Trophoblast cell (in vitro differentiated cells and primary cell): ENCODE measurements at regions not wholly inside any gene's neighbourhood (a gene's known extent, or its start where the extent isn't known, plus 50 kb on each side); places are given as distances from the start of the nearest gene placed in this dataset.

Experiments
- DNase-seq, 2 donors: peaks; one replicate each; pipeline ENCODE4 v3.0.0-alpha.2; 2016
- H2AFZ ChIP-seq: 2 replicates; pipeline ENCODE4 v1.6.1; 2013; ENCODE audit warnings: low read length, moderate library complexity, mild to moderate bottlenecking; ENCODE audit not compliant: insufficient read depth, poor library complexity
- H2AK5ac ChIP-seq: 2 replicates; pipeline ENCODE4 v1.6.1; 2013; ENCODE audit warnings: mild to moderate bottlenecking, low read length
- H2BK120ac ChIP-seq: 2 replicates; pipeline ENCODE4 v1.6.1; 2013; ENCODE audit warnings: low read length, mild to moderate bottlenecking, moderate library complexity; ENCODE audit not compliant: insufficient read depth, poor library complexity
- H2BK12ac ChIP-seq: 2 replicates; pipeline ENCODE4 v1.6.1; 2013; ENCODE audit warnings: mild to moderate bottlenecking, low read length, moderate library complexity
- H2BK5ac ChIP-seq: 2 replicates; pipeline ENCODE4 v1.6.1; 2013; ENCODE audit warnings: low read length, low read depth, moderate library complexity, mild to moderate bottlenecking; ENCODE audit not compliant: poor library complexity
- H3K14ac ChIP-seq: 2 replicates; pipeline ENCODE4 v1.6.1; 2013; ENCODE audit warnings: mild to moderate bottlenecking, low read length
- H3K18ac ChIP-seq: 2 replicates; pipeline ENCODE4 v1.6.1; 2013; ENCODE audit warnings: mild to moderate bottlenecking, low read length
- H3K23ac ChIP-seq: 2 replicates; pipeline ENCODE4 v1.6.1; 2013; ENCODE audit warnings: low read length
- H3K27ac ChIP-seq: 2 replicates; pipeline ENCODE4 v1.5.1; 2013; ENCODE audit warnings: low read depth, mild to moderate bottlenecking, inconsistent platforms, low read length, moderate library complexity
- H3K27me3 ChIP-seq: 2 replicates; pipeline ENCODE4 v1.6.1; 2013; ENCODE audit warnings: inconsistent platforms, mild to moderate bottlenecking, low read length, moderate library complexity; ENCODE audit not compliant: insufficient read depth
- H3K36me3 ChIP-seq, 2 experiments: 1 replicate in 1 of 2; 2 replicates in 1 of 2; pipeline ENCODE4 v1.6.1; 2013; ENCODE audit warnings: low read length in 2 of 2, mild to moderate bottlenecking in 2 of 2, moderate library complexity in 1 of 2; ENCODE audit not compliant: insufficient read depth in 2 of 2, control insufficient read depth in 1 of 2
- H3K4ac ChIP-seq: 2 replicates; pipeline ENCODE4 v1.6.1; 2013; ENCODE audit warnings: low read depth, mild to moderate bottlenecking, low read length, moderate library complexity
- H3K4me1 ChIP-seq, 2 experiments: 1 replicate in 1 of 2; 2 replicates in 1 of 2; pipeline ENCODE4 v1.6.1; 2013; ENCODE audit warnings: low read length in 2 of 2, mild to moderate bottlenecking in 2 of 2, moderate library complexity in 1 of 2; ENCODE audit not compliant: insufficient read depth in 2 of 2, control insufficient read depth in 1 of 2
- H3K4me2 ChIP-seq: 2 replicates; pipeline ENCODE4 v1.6.1; 2013; ENCODE audit warnings: inconsistent platforms, mild to moderate bottlenecking, low read length, moderate library complexity
- H3K4me3 ChIP-seq: 2 replicates; pipeline ENCODE4 v1.5.1; 2013; ENCODE audit warnings: mild to moderate bottlenecking, low read depth, low read length, inconsistent platforms
- H3K79me1 ChIP-seq: one replicate; pipeline ENCODE4 v1.6.1; 2013; ENCODE audit warnings: low read length
- H3K79me2 ChIP-seq: 2 replicates; pipeline ENCODE4 v1.6.1; 2013; ENCODE audit warnings: low read length, mild to moderate bottlenecking; ENCODE audit not compliant: control insufficient read depth, insufficient read depth, poor library complexity
- H3K9ac ChIP-seq: 2 replicates; pipeline ENCODE4 v1.6.1; 2013; ENCODE audit warnings: mild to moderate bottlenecking, low read length
- H3K9me3 ChIP-seq: 2 replicates; pipeline ENCODE4 v1.6.1; 2013; ENCODE audit warnings: low read depth, mild to moderate bottlenecking, control low read depth, inconsistent platforms, low read length; ENCODE audit not compliant: insufficient read depth
- H4K12ac ChIP-seq: 2 replicates; pipeline ENCODE4 v1.6.1; 2013; ENCODE audit warnings: low read depth, mild to moderate bottlenecking, low read length, moderate library complexity
- H4K8ac ChIP-seq: 2 replicates; pipeline ENCODE4 v1.6.1; 2013; ENCODE audit warnings: low read depth, mild to moderate bottlenecking, low read length, moderate library complexity
- H4K91ac ChIP-seq: one replicate; pipeline ENCODE4 v1.6.1; 2013; ENCODE audit warnings: low read depth, mild to moderate bottlenecking, low read length, moderate library complexity
- WGBS: extraction: QIAGEN DNeasy Blood & Tissue Kit; methylation state at CpG from one replicate; pipeline ENCODE4 v1.1.7; 2013; ENCODE audit warnings: missing lambda C conversion rate; ENCODE audit not compliant: insufficient read length, insufficient coverage; ENCODE audit errors: extremely low coverage; 5-methylcytosine and 5-hydroxymethylcytosine counted together

DNA sequence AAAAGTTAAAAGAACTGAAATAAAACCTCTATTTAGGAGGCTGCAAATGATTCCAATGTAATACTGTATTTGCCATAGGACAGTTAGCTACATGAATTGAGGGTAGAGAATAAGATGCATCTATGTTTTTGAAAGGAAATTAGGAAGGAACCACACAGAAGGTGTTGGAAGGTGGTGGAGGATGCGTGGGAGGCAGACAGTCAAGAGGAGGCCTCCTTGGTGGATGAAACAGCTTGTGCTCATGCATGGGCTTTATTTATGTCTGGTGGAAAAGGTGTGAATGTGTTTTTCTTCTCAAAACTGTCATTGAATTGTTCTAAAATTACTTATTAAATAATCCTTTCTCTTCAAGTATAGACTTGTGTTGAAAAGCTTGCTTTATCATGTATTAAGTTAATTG, 314.4 kb upstream of the NPSR1 start:
- Histone ChIP-seq H3K23ac (no peak overlapping the region), H3K9me3 (no peaks in the 10 kb centered on the region), H2BK12ac (no peak overlapping the region), H4K8ac (no peak overlapping the region), H4K12ac (no peak overlapping the region), H2BK120ac (no peak overlapping the region), H3K27ac (no peak overlapping the region), H3K79me2 (no peaks in the 10 kb centered on the region), H3K79me1 (no peaks in the 10 kb centered on the region), H2BK5ac (no peak overlapping the region), H3K4me3 (no peak overlapping the region), H2AK5ac (no peak overlapping the region), H3K27me3 (no peaks in the 10 kb centered on the region), H3K4ac (no peak overlapping the region), H3K36me3 (no peaks in the 10 kb centered on the region), H3K4me2 (no peak overlapping the region), H3K18ac (no peak overlapping the region), H4K91ac (no peak overlapping the region), H3K4me1 (no peaks in the 10 kb centered on the region), H3K9ac (no peak overlapping the region), H2AFZ (no peak overlapping the region), H3K14ac (no peak overlapping the region)
- no CpG with 5 or more reads among the region's 1 CpG for WGBS
- DNase-seq = no peak

DNA sequence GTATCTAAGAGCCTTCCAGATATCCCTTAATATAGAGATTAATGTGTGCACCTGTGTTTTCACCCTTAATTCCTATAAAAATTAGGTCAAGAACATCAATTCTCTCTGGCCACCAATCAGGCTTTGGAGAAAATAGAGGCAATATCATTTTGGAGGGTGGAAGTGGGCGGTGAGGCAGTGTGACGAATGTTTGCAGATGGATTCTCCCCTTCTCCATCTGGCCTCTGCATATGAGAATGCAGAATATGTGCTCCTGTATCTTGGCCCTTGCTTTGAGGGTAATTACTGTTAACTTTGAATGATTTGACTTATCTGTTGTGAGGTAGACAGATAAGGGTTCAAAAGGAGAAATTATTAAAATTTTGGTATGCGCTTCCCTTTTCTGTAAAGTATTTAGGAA, 304.0 kb upstream of the NPSR1 start:
- peak in 1 of 2 donors; percentile 31 for DNase-seq
- Histone ChIP-seq H4K12ac (no peak overlapping the region), H3K4me1 (no peaks in the 10 kb centered on the region), H3K18ac (no peak overlapping the region), H2AK5ac (no peak overlapping the region), H3K27ac (no peak overlapping the region), H2AFZ (no peak overlapping the region), H3K79me2 (no peaks in the 10 kb centered on the region), H3K4me2 (no peak overlapping the region), H3K36me3 (no peaks in the 10 kb centered on the region), H3K27me3 (no peaks in the 10 kb centered on the region), H4K8ac (no peak overlapping the region), H2BK120ac (no peak overlapping the region), H3K9me3 (no peaks in the 10 kb centered on the region), H3K4me3 (no peak overlapping the region), H4K91ac (no peak overlapping the region), H3K79me1 (no peaks in the 10 kb centered on the region), H3K23ac (no peak overlapping the region), H3K4ac (no peak overlapping the region), H3K14ac (no peak overlapping the region), H2BK12ac (no peak overlapping the region), H2BK5ac (no peak overlapping the region), H3K9ac (no peak overlapping the region)
- WGBS = no CpG with 5 or more reads among the region's 3 CpGs

DNA sequence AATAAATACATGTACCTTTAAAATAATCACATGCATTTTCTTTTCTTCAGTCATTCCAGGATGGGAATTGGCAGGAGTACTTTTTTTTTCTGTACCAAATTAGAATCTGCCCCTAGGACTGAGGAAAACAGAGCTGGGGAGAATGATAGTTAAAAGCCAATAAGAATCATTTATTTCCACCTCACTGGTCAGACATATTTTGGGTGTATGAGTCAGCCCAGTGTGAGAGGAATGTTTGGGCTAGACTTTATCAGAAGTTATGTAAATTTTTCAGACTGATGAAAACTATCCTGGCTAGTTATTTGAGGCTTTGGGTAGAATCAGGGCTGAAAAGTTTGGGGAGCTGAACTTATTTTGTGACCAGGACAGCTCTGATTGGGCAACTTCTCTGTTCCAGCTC, 303.1 kb upstream of the NPSR1 start:
- H3K4ac ChIP-seq = no peak overlapping the region
- no peak overlapping the region for H4K91ac ChIP-seq
- no peak overlapping the region for H3K27ac ChIP-seq
- no peak overlapping the region for H3K18ac ChIP-seq
- H3K27me3 ChIP-seq = no peaks in the 10 kb centered on the region
- no peak overlapping the region for H3K4me2 ChIP-seq
- H3K9ac ChIP-seq = no peak overlapping the region
- H3K9me3 ChIP-seq = no peaks in the 10 kb centered on the region
- no peak overlapping the region for H2BK5ac ChIP-seq
- H2BK12ac ChIP-seq = no peak overlapping the region
- no peak overlapping the region for H3K14ac ChIP-seq
- H4K12ac ChIP-seq = no peak overlapping the region
- no peaks in the 10 kb centered on the region for H3K79me1 ChIP-seq
- no peaks in the 10 kb centered on the region for H3K36me3 ChIP-seq
- H4K8ac ChIP-seq = no peak overlapping the region
- no peak overlapping the region for H2AK5ac ChIP-seq
- DNase-seq = peak in 1 of 2 donors; percentile 51
- no peaks in the 10 kb centered on the region for H3K4me1 ChIP-seq
- H2AFZ ChIP-seq = no peak overlapping the region
- H2BK120ac ChIP-seq = no peak overlapping the region
- H3K23ac ChIP-seq = no peak overlapping the region
- H3K79me2 ChIP-seq = no peaks in the 10 kb centered on the region
- H3K4me3 ChIP-seq = no peak overlapping the region

DNA sequence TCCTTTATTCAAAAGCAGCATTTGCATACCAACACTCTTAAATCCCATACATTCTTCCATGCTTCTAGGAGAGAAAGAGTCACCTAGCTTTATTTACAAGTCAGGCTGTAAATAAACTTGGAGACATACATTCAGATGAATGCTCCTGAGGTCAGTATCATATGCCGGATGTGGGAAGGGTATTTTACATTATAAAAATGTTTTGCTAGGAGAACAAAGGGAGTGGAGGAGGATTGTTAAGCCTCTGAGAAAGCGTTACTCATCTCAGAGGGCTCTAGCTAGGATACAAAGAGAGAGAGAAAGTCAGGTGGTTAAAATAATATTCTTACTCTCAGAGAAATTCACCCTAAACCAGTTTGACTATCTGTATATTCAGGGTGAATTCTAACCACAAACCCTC, 300.9 kb upstream of the NPSR1 start:
- Histone ChIP-seq H4K8ac (no peak overlapping the region), H3K27me3 (no peaks in the 10 kb centered on the region)

More for the DNA sequence above, 300.9 kb upstream of the NPSR1 start:
- no peak overlapping the region for H2BK5ac ChIP-seq
- H3K4ac ChIP-seq = no peak overlapping the region
- H3K27ac ChIP-seq = no peak overlapping the region
- WGBS = no CpG with 5 or more reads among the region's 2 CpGs
- H3K4me3 ChIP-seq = no peak overlapping the region
- no peak overlapping the region for H3K18ac ChIP-seq
- no peak overlapping the region for H3K9ac ChIP-seq
- no peak overlapping the region for H3K23ac ChIP-seq
- H3K79me1 ChIP-seq = no peaks in the 10 kb centered on the region
- H3K4me1 ChIP-seq = no peaks in the 10 kb centered on the region
- no peaks in the 10 kb centered on the region for H3K9me3 ChIP-seq
- H2BK12ac ChIP-seq = no peak overlapping the region
- H3K36me3 ChIP-seq = no peaks in the 10 kb centered on the region
- H4K12ac ChIP-seq = no peak overlapping the region
- no peak overlapping the region for H3K4me2 ChIP-seq
- no peak for DNase-seq
- no peak overlapping the region for H4K91ac ChIP-seq
- no peak overlapping the region for H2BK120ac ChIP-seq
- no peak overlapping the region for H2AK5ac ChIP-seq
- H3K14ac ChIP-seq = no peak overlapping the region
- H2AFZ ChIP-seq = no peak overlapping the region
- H3K79me2 ChIP-seq = no peaks in the 10 kb centered on the region
